Cardiac septum (tissue), 1 donor: ENCODE measurements at regions not wholly inside any gene's neighbourhood (a gene's known extent, or its start where the extent isn't known, plus 50 kb on each side); places are given as distances from the start of the nearest gene placed in this dataset.
"Not testable (repeated sequence)": the region's sequence is repeated elsewhere in the genome, so short reads cannot be mapped to it uniquely, and the experiment has no call there.

Source experiments
- DNase-seq: peaks from one replicate; pipeline ENCODE4 v3.0.0-alpha.2; 2020; ENCODE audit warnings: low spot score
- intact Hi-C: fragments of 100-400 bp; cut with DNase I; formaldehyde crosslinking; loops from one replicate; pipeline ENCODE4 v1.14.0; 2022
- donor health status: DM: no; HTN: no; CAD: no.

- intact Hi-C loops: no loop called here
Observed at GRCh38 chr4:117640836-117641235, 393.4 kb upstream of the NDST3 start.

GRCh38 chr4:117641519-117641918 lies 392.8 kb upstream of the NDST3 start:
- intact Hi-C loops: no loop called here
- no peak for DNase-seq

More at GRCh38 chr4:117640836-117641235, 393.4 kb upstream of the NDST3 start:
- no peak for DNase-seq

GRCh38 chr4:117654079-117654478 lies 380.2 kb upstream of the NDST3 start:
- no peak for DNase-seq
- intact Hi-C loops: no loop called here

GRCh38 chr4:117660668-117661067 lies 373.6 kb upstream of the NDST3 start:
- no peak for DNase-seq
- intact Hi-C loops: no loop called here

GRCh38 chr4:117661091-117662072 lies 372.9 kb upstream of the NDST3 start:
- DNase-seq: no peak
- intact Hi-C loops: no loop called here

GRCh38 chr4:117664706-117665444 lies 369.4 kb upstream of the NDST3 start:
- DNase-seq: no peak
- intact Hi-C loops: no loop called here

- intact Hi-C loops: no loop called here
- no peak for DNase-seq
Observed at GRCh38 chr4:117676153-117676552, 358.1 kb upstream of the NDST3 start.

- DNase-seq: no peak
- intact Hi-C loops: no loop called here
Observed at GRCh38 chr4:117678861-117679260, 355.4 kb upstream of the NDST3 start.

GRCh38 chr4:117691572-117692351 lies 342.5 kb upstream of the NDST3 start:
- intact Hi-C loops: no loop called here
- no peak for DNase-seq

- intact Hi-C loops: no loop called here
- DNase-seq: no peak
Observed at GRCh38 chr4:117692538-117692937, 341.7 kb upstream of the NDST3 start.

- intact Hi-C loops: no loop called here
Observed at GRCh38 chr4:117699595-117699994, 334.7 kb upstream of the NDST3 start.

GRCh38 chr4:117700111-117700892 lies 334.0 kb upstream of the NDST3 start:
- no peak for DNase-seq
- intact Hi-C loops: no loop called here

More at GRCh38 chr4:117699595-117699994, 334.7 kb upstream of the NDST3 start:
- no peak for DNase-seq

GRCh38 chr4:117702353-117702752 lies 331.9 kb upstream of the NDST3 start:
- intact Hi-C loops: no loop called here
- DNase-seq: no peak

GRCh38 chr4:117704721-117705120 lies 329.6 kb upstream of the NDST3 start:
- DNase-seq: no peak
- intact Hi-C loops: no loop called here

- intact Hi-C loops: no loop called here
- DNase-seq: no peak
Observed at GRCh38 chr4:117740736-117741135, 293.6 kb upstream of the NDST3 start.

- intact Hi-C loops, DNase-seq: not testable (repeated sequence)
Observed at GRCh38 chr4:117745379-117745778, 288.9 kb upstream of the NDST3 start.

GRCh38 chr4:117755438-117755837 lies 278.8 kb upstream of the NDST3 start:
- no peak for DNase-seq
- intact Hi-C loops: no loop called here

- no peak for DNase-seq
- intact Hi-C loops: no loop called here
Observed at GRCh38 chr4:117768610-117769009, 265.7 kb upstream of the NDST3 start.
